Caco-2 (cell line): ENCODE measurements at regions not wholly inside any gene's neighbourhood (a gene's known extent, or its start where the extent isn't known, plus 50 kb on each side); places are given as distances from the start of the nearest gene placed in this dataset.
A peak's percentile ranks its signal among the peaks of the same experiment; 100 is the strongest.

Source experiments
- BruUV-seq: library from RNA; stranded (reverse); fragments of 400-500 nt; replicated peaks from 2 replicates; lab custom pipeline; 2021; lab: Mats Ljungman, UMichigan
- CTCF ChIA-PET: fragments of 300-600 bp; sonication (Branson Sonifier 250); formaldehyde crosslinking; loops from one replicate; lab custom pipeline; 2022; ENCODE audit warnings: antibody characterized with exemption; lab: Charles Lee
- POLR2A ChIA-PET: fragments of 300-600 bp; sonication (Branson Sonifier 250); formaldehyde crosslinking; loops from one replicate; lab custom pipeline; 2022; ENCODE audit warnings: antibody characterized with exemption; lab: Charles Lee
- DNase-seq, 2 experiments: peaks; one replicate each; pipeline versions ENCODE4 v3.0.0 to v3.0.0-alpha.2; 2020 to 2022
- H3K27me3 ChIP-seq: replicated peaks from 2 replicates; pipeline ENCODE4 v1.6.0; 2011; ENCODE audit warnings: low read length; ENCODE audit not compliant: control insufficient read depth, insufficient read depth
- H3K36me3 ChIP-seq: 2 replicates; pipeline ENCODE4 v1.5.1; 2011; ENCODE audit warnings: low read length; ENCODE audit not compliant: control insufficient read depth, insufficient read depth
- H3K4me1 ChIP-seq: fragments of 250-450 bp; sonication (Bioruptor Pico); 2 replicates; pipeline ENCODE4 v1.5.1; 2020; ENCODE audit warnings: mild to moderate bottlenecking
- H3K4me3 ChIP-seq: 2 replicates; pipeline ENCODE4 v1.5.1; 2011; ENCODE audit warnings: low read depth, mild to moderate bottlenecking, control low read depth, low read length
- H3K9me3 ChIP-seq: fragments of 250-450 bp; sonication (Bioruptor Pico); 2 replicates; pipeline ENCODE4 v1.5.1; 2020; ENCODE audit warnings: mild to moderate bottlenecking, moderate library complexity
- H3K27ac Mint-ChIP-seq: one replicate; pipeline ENCODE4 v1.8.0; 2022; ENCODE audit warnings: mixed read lengths; ENCODE audit not compliant: unreplicated experiment
- H3K27me3 Mint-ChIP-seq: one replicate; pipeline ENCODE4 v1.8.0; 2022; ENCODE audit warnings: mixed read lengths; ENCODE audit not compliant: insufficient read depth, unreplicated experiment
- H3K36me3 Mint-ChIP-seq: one replicate; pipeline ENCODE4 v1.8.0; 2022; ENCODE audit warnings: mild to moderate bottlenecking, mixed read lengths; ENCODE audit not compliant: insufficient read depth, unreplicated experiment
- H3K4me1 Mint-ChIP-seq: one replicate; pipeline ENCODE4 v1.8.0; 2022; ENCODE audit warnings: low read depth, mixed read lengths; ENCODE audit not compliant: unreplicated experiment
- H3K4me3 Mint-ChIP-seq: one replicate; pipeline ENCODE4 v1.8.0; 2022; ENCODE audit warnings: mild to moderate bottlenecking, moderate library complexity, mixed read lengths; ENCODE audit not compliant: unreplicated experiment
- H3K9me3 Mint-ChIP-seq: one replicate; pipeline ENCODE4 v1.8.0; 2022; ENCODE audit warnings: mixed read lengths; ENCODE audit not compliant: unreplicated experiment
- intact Hi-C: fragments of 100-400 bp; cut with micrococcal nuclease; formaldehyde crosslinking; loops from one replicate; pipeline ENCODE4 v1.10.0; 2022; ENCODE audit not compliant: unreplicated experiment
- TF ChIP-seq, protein P1 (sequence below), 2 experiments: fragments of 200-600 bp in 1 of 2; IDR thresholded peaks; 1 replicate in 1 of 2; 2 replicates in 1 of 2; pipeline versions ENCODE4 v1.5.1 to v1.8.0; 2011 to 2022; ENCODE audit warnings: antibody characterized with exemption in 1 of 2, control low read depth in 1 of 2, inconsistent platforms in 1 of 2, low read depth in 1 of 2, low read length in 1 of 2, mild to moderate bottlenecking in 1 of 2, moderate library complexity in 1 of 2; ENCODE audit not compliant: insufficient read depth in 1 of 2, severe bottlenecking in 1 of 2, unreplicated experiment in 1 of 2

DNA sequence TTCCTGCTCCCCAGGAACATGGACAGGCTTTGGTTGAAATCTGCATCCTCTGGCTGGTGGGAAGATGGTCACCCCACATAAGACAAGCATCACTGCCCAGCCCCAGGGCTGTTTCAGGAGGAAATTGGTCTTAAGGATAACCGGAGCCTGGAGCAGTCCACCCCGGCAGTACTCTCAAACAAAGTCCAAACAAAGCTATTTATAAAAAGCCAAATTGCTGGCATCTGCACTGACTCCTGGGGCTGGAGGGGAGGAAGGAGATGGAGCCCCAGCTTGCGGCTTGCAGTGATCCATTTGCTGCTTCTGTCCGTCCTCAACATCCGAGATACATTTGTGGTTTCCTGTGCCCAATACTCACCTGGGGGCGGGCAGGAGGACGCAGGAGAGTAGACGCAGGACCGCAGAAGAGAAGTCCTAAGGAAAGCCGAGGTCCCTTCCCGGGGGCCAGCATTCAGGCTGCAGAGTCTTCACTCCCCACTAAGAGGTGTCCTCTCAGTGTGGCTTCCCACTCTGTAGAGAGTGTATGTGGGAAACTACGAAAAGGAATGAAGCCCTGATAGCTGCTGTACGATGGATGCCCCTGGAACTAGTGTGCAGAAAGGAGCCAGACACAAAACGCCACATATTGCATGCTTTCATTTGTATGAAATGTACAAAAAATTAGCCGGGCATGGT is 107.3 kb upstream of the FGF3 start:
- H3K27me3 ChIP-seq = no peaks in the 10 kb centered on the region
- no peak overlapping the region for H3K27ac Mint-ChIP-seq
- CTCF ChIA-PET = interaction anchor here (0.7 to 1.2 kb wide), 3 partner anchors 11 to 242 kb away, joined by 3 to 8 read pairs (median 4); no protein-coding TSS in a partner anchor
- no peaks in the 10 kb centered on the region for H3K9me3 ChIP-seq
- H3K4me3 Mint-ChIP-seq = no peak overlapping the region
- no peaks in the 10 kb centered on the region for H3K36me3 ChIP-seq
- H3K4me1 ChIP-seq = peaks cover 16% of the 10 kb centered on the region
- H3K9me3 Mint-ChIP-seq = no peaks in the 10 kb centered on the region
- H3K27me3 Mint-ChIP-seq = no peaks in the 10 kb centered on the region
- peaks cover 7% of the 10 kb centered on the region for H3K4me1 Mint-ChIP-seq
- intact Hi-C loops = no loop called here
- no peak overlapping the region for H3K4me3 ChIP-seq
- POLR2A ChIA-PET = interaction anchor here (0.6 kb wide), 1 partner anchor 57 kb away, joined by 3 read pairs; no protein-coding TSS in a partner anchor
- DNase-seq = peak in 1 of 2 experiments; percentile 34
- H3K36me3 Mint-ChIP-seq = no peaks in the 10 kb centered on the region
- no TSS peak for BruUV-seq
- TF ChIP-seq, protein P1, sequence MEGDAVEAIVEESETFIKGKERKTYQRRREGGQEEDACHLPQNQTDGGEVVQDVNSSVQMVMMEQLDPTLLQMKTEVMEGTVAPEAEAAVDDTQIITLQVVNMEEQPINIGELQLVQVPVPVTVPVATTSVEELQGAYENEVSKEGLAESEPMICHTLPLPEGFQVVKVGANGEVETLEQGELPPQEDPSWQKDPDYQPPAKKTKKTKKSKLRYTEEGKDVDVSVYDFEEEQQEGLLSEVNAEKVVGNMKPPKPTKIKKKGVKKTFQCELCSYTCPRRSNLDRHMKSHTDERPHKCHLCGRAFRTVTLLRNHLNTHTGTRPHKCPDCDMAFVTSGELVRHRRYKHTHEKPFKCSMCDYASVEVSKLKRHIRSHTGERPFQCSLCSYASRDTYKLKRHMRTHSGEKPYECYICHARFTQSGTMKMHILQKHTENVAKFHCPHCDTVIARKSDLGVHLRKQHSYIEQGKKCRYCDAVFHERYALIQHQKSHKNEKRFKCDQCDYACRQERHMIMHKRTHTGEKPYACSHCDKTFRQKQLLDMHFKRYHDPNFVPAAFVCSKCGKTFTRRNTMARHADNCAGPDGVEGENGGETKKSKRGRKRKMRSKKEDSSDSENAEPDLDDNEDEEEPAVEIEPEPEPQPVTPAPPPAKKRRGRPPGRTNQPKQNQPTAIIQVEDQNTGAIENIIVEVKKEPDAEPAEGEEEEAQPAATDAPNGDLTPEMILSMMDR (IDR thresholded peaks at IDR 0.05; ENCODE audit: insufficient read depth in 1 of 2, low read depth in 1 of 2, low read length in 1 of 2, severe bottlenecking in 1 of 2, unreplicated experiment in 1 of 2) = no peak

DNA sequence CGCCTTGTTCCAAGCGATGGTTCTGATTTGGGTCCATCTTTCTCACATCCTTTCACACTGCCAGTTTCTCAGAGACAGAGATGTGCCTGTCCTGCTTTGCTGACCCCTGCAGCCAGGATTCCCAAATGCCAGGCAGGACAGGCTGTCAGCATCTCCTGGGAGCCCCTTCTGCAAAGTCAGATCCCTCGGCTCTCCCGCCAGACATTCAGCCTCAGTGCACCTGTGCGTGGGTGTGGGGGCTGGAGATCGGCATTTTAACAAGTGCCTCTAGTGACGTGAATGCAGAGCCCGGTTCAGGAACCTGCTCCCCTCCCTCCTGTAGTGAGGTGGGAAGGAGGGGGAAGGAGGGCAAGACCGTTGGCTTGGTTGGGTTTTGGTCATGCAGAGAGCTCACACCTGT is 108.9 kb upstream of the FGF3 start:
- ChIA-PET POLR2A (no interaction called here), CTCF (interaction anchor here (0.6 to 1.5 kb wide), 3 partner anchors 9 to 269 kb away, joined by 3 to 8 read pairs (median 5); no protein-coding TSS in a partner anchor)
- Mint-ChIP-seq H3K36me3 (no peaks in the 10 kb centered on the region), H3K4me1 (peaks cover 22% of the 10 kb centered on the region), H3K27me3 (no peaks in the 10 kb centered on the region), H3K4me3 (no peak overlapping the region), H3K27ac (no peak overlapping the region), H3K9me3 (no peaks in the 10 kb centered on the region)
- TF ChIP-seq, protein P1 (IDR thresholded peaks at IDR 0.05; ENCODE audit: insufficient read depth in 1 of 2, low read depth in 1 of 2, low read length in 1 of 2, severe bottlenecking in 1 of 2, unreplicated experiment in 1 of 2) = no peak
- Histone ChIP-seq H3K4me1 (peaks cover 30% of the 10 kb centered on the region), H3K27me3 (no peaks in the 10 kb centered on the region), H3K36me3 (no peaks in the 10 kb centered on the region), H3K9me3 (no peaks in the 10 kb centered on the region), H3K4me3 (no peak overlapping the region)
- no TSS peak for BruUV-seq
- peak in 1 of 2 experiments; percentile 34 for DNase-seq
- intact Hi-C loops = loop anchor here (2.0 kb wide), 1 partner anchor 15 kb away; no protein-coding TSS in a partner anchor

DNA sequence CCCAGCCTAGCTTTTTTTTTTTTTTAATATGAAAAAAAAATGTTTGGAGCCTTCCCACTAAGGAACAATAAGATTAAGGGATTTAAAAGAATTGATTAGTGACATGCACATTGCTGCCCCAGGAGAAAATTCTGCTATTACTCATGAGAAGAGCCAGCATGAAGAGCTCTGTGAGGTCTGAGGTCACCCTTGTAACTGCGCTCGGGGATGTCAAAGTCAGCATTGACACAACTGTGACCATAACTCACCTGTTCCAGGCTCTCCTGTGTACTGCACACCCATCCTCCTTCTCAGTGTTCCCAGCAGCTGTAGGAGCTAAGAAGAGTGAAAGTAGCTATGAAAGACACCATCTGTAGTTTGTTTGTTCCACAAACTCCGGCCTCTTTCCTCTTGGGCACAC is 109.8 kb upstream of the FGF3 start:
- H3K27me3 Mint-ChIP-seq = no peaks in the 10 kb centered on the region
- ChIA-PET CTCF (interaction anchor here (0.6 to 1.5 kb wide), 5 partner anchors 10 to 268 kb away, joined by 3 to 8 read pairs (median 5); no protein-coding TSS in a partner anchor), POLR2A (no interaction called here)
- TF ChIP-seq, protein P1 (IDR thresholded peaks at IDR 0.05; ENCODE audit: insufficient read depth in 1 of 2, low read depth in 1 of 2, low read length in 1 of 2, severe bottlenecking in 1 of 2, unreplicated experiment in 1 of 2) = no peak
- peaks cover 26% of the 10 kb centered on the region for H3K4me1 Mint-ChIP-seq
- peaks cover 38% of the 10 kb centered on the region for H3K4me1 ChIP-seq
- no peak overlapping the region for H3K4me3 Mint-ChIP-seq
- no peaks in the 10 kb centered on the region for H3K27me3 ChIP-seq
- H3K9me3 ChIP-seq = no peaks in the 10 kb centered on the region
- H3K36me3 Mint-ChIP-seq = no peaks in the 10 kb centered on the region
- peak in 1 of 2 experiments; percentile 16 for DNase-seq
- intact Hi-C loops = loop anchor here (2.0 kb wide), 1 partner anchor 14 kb away; no protein-coding TSS in a partner anchor
- H3K36me3 ChIP-seq = no peaks in the 10 kb centered on the region
- no peak overlapping the region for H3K27ac Mint-ChIP-seq
- no peak overlapping the region for H3K4me3 ChIP-seq
- no peaks in the 10 kb centered on the region for H3K9me3 Mint-ChIP-seq
- no TSS peak for BruUV-seq
